Transverse colon (tissue), 4 donors: ENCODE measurements at regions not wholly inside any gene's neighbourhood (a gene's known extent, or its start where the extent isn't known, plus 50 kb on each side); places are given as distances from the start of the nearest gene placed in this dataset.

Experiments
- DNase-seq: peaks from one replicate; pipeline ENCODE4 v3.0.0-alpha.2; 2019
- H3K27ac ChIP-seq, 4 donors: fragments of 200-600 bp; sonication (generic); 2 replicates each; pipeline ENCODE4 v1.5.1; 2016 to 2018; ENCODE audit warnings: inconsistent platforms in 4 of 4
- H3K27me3 ChIP-seq: fragments of 200-600 bp; sonication (generic); 2 replicates; pipeline ENCODE4 v1.5.1; 2017; ENCODE audit warnings: inconsistent platforms
- H3K36me3 ChIP-seq, 4 donors: fragments of 200-600 bp; sonication (generic); 2 replicates each; pipeline ENCODE4 v1.5.1; 2017 to 2019; ENCODE audit warnings: inconsistent platforms in 4 of 4
- H3K4me1 ChIP-seq, 4 donors: fragments of 200-600 bp; sonication (generic); 2 replicates each; pipeline ENCODE4 v1.5.1; 2017 to 2020; ENCODE audit warnings: inconsistent platforms in 4 of 4
- H3K4me3 ChIP-seq, 4 donors: fragments of 200-600 bp; sonication (generic); 1 replicate in 1 of 4; 2 replicates in 3 of 4; pipeline versions ENCODE4 v1.5.1 to v1.6.1; 2017 to 2019; ENCODE audit warnings: inconsistent platforms in 4 of 4
- H3K9me3 ChIP-seq, 2 donors: fragments of 200-600 bp; sonication (generic); 2 replicates each; pipeline ENCODE4 v1.5.1; 2017 to 2019; ENCODE audit warnings: inconsistent platforms in 2 of 2
- EP300 ChIP-seq: sonication (generic); formaldehyde crosslinking; IDR thresholded peaks from one replicate; pipeline ENCODE4 v1.6.1; 2017; ENCODE audit warnings: antibody characterized with exemption, low read depth
- POLR2A ChIP-seq: fragments of 450-650 bp; IDR thresholded peaks from one replicate; pipeline ENCODE4 v1.6.1; 2016; ENCODE audit warnings: antibody characterized with exemption, mild to moderate bottlenecking, moderate library complexity
- POLR2AphosphoS5 ChIP-seq, 3 donors: sonication (generic); formaldehyde crosslinking; IDR thresholded peaks; one replicate each; pipeline ENCODE4 v1.6.1; 2016; ENCODE audit warnings: antibody characterized with exemption in 3 of 3
- WGBS, 2 donors: methylation state at CpG; one replicate each; pipeline ENCODE4 v1.1.5; 2018; ENCODE audit warnings: low coverage in 1 of 2; 5-methylcytosine and 5-hydroxymethylcytosine counted together
- in situ Hi-C, 4 donors: fragments of 200-750 bp; cut with MboI; loops; one replicate each; pipeline versions ENCODE4 v1.15.0 to v1.15.1; 2017; ENCODE audit warnings: low sequenced_read_pairs in 3 of 4, low pct_ligation_motif_present in 1 of 4, low pct_unique_long_range_greater_than_20kb in 1 of 4
- intact Hi-C: fragments of 100-400 bp; cut with DNase I; formaldehyde crosslinking; loops from one replicate; pipeline ENCODE4 v1.15.1; 2023; ENCODE audit warnings: low total_unique reads
- TF ChIP-seq, protein P1 (sequence below), 5 experiments: fragments of 200-600 bp in 3 of 5; fragments of 450-650 bp in 2 of 5; sonication (generic) in 3 of 5; IDR thresholded peaks; 1 replicate in 2 of 5; 2 replicates in 3 of 5; pipeline ENCODE4 v1.5.1; 2016 to 2017; ENCODE audit warnings: antibody characterized with exemption in 5 of 5, inconsistent platforms in 3 of 5, mild to moderate bottlenecking in 2 of 5, moderate library complexity in 1 of 5

DNA sequence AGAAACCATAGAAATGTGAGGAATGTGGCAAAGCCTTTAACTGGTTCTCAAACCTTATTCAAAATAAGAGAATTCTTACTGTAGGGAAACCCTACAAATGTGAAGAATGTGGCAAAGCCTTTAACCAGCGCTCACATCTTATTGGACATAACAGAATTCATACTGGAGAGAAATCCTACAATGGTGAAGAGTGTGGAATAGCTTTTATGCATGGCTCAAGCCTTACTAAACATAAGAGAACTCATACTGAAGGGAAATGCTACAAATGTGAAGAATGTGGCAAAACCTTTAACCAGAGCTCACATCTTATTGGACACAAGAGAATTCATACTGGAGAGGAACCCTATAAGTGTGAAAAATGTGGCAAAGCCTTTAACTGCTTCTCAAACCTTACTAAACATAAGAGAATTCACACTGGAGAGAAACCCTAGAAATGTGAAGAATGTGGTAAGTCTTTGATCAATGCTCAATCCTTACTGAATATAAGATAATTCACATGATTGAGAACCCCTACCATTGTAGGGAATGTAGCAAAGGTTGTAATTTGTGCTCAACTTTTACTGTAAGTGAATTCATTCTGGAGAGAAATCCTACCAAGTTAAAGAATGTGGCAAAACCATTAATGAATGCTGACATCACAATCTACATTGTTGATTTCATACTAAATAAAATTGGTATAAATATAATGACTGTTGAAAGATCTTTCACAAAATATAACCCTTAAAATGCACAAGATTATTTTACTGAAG lies 142.5 kb upstream of the ZNF479 start:
- 72 to 88% methylated on average over 1 of the region's 1 CpG for WGBS, 2 donors
- intact Hi-C loops, result no loop called here
- Histone ChIP-seq H3K36me3 (no peaks in the 10 kb centered on the region), H3K4me3 (no peak overlapping the region), H3K9me3 (peaks cover 33 to 46% of the 10 kb centered on the region in 2 donors), H3K27ac (no peak overlapping the region), H3K27me3 (no peaks in the 10 kb centered on the region), H3K4me1 (no peaks in the 10 kb centered on the region)
- in situ Hi-C loops, result no loop called here
- no peak for DNase-seq
- TF ChIP-seq EP300, result no peak
- TF ChIP-seq POLR2A, result no peak
- no peak for TF ChIP-seq POLR2AphosphoS5 (IDR thresholded peaks at IDR 0.05)
- TF ChIP-seq, protein P1, sequence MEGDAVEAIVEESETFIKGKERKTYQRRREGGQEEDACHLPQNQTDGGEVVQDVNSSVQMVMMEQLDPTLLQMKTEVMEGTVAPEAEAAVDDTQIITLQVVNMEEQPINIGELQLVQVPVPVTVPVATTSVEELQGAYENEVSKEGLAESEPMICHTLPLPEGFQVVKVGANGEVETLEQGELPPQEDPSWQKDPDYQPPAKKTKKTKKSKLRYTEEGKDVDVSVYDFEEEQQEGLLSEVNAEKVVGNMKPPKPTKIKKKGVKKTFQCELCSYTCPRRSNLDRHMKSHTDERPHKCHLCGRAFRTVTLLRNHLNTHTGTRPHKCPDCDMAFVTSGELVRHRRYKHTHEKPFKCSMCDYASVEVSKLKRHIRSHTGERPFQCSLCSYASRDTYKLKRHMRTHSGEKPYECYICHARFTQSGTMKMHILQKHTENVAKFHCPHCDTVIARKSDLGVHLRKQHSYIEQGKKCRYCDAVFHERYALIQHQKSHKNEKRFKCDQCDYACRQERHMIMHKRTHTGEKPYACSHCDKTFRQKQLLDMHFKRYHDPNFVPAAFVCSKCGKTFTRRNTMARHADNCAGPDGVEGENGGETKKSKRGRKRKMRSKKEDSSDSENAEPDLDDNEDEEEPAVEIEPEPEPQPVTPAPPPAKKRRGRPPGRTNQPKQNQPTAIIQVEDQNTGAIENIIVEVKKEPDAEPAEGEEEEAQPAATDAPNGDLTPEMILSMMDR (IDR thresholded peaks at IDR 0.05), result no peak

DNA sequence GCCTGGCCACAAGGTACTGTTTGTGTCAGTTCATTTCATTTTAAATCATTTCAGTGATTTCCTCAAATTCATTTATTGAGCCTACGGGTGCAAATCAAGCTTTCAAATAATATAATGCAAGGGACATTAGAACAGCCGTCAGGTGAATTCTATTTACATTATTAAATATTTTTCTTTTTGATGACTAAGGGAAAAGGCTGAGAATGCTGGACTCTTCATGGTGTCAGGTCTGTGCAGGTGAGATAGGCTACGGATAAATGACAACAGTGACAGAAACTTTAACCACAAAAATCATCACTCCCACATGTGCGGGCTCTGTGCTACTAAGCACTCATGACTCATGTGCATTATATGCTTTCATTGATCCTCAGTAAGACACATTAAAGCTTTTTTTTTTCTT lies 149.2 kb upstream of the ZNF716 start:
- no peaks in the 10 kb centered on the region for H3K36me3 ChIP-seq
- DNase-seq, result no peak
- no peak overlapping the region for H3K27ac ChIP-seq
- no peaks in the 10 kb centered on the region for H3K4me1 ChIP-seq
- in situ Hi-C loops, result loop anchor here in 1 of 4 donors (25.0 kb wide), 1 partner anchor 112 kb away; no protein-coding TSS in a partner anchor
- H3K4me3 ChIP-seq, result no peak overlapping the region
- 79 to 86% methylated on average over 4 of the region's 4 CpGs for WGBS, 2 donors
- H3K27me3 ChIP-seq, result no peaks in the 10 kb centered on the region
- intact Hi-C loops, result no loop called here
- peaks cover 0 to 9% of the 10 kb centered on the region in 2 donors for H3K9me3 ChIP-seq
- TF ChIP-seq EP300 (no peak), POLR2AphosphoS5 (IDR thresholded peaks at IDR 0.05) (no peak), POLR2A (no peak)
- TF ChIP-seq, protein P1 (IDR thresholded peaks at IDR 0.05), result no peak

DNA sequence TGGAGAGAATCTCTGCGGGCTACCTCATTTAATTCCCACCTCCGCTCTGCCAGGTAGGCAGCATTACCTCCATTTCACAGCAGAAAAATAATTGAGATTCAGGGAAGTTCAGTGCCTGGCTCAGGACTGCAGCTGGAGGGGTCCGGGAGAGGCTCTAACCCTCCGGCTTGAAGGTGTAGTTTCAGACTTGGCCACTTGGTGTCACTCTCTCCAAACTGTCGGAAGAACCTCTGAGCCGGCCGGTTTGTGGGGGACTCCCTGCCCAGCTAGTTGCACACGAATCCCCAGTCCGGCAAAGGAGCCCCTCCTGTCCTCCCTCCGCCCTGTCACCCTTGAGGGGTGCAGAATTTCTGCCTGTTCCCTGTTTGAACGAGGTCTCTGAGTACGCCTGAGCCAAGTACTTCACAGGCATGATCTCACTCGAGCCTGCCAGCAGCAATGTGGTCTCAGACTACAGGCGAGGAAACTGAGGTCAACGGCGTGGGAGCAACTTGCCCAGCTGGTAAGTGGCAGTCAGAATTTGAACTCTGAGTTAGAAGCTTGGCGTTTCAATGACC lies 144.7 kb upstream of the ZNF716 start:
- 53 to 72% methylated on average over 5 to 17 of the region's 17 CpGs for WGBS, 2 donors
- Histone ChIP-seq H3K27me3 (no peaks in the 10 kb centered on the region), H3K4me1 (no peaks in the 10 kb centered on the region), H3K9me3 (peaks cover 0 to 5% of the 10 kb centered on the region in 2 donors), H3K36me3 (no peaks in the 10 kb centered on the region), H3K27ac (no peak overlapping the region), H3K4me3 (no peak overlapping the region)
- intact Hi-C loops, result no loop called here
- TF ChIP-seq, protein P1 (IDR thresholded peaks at IDR 0.05), result peak in 2 of 5 experiments; percentile 11 to 24
- TF ChIP-seq POLR2A (no peak), EP300 (no peak), POLR2AphosphoS5 (IDR thresholded peaks at IDR 0.05) (no peak)
- DNase-seq, result no peak
- in situ Hi-C loops, result loop anchor here in 1 of 4 donors (25.0 kb wide), 1 partner anchor 107 kb away; no protein-coding TSS in a partner anchor

DNA sequence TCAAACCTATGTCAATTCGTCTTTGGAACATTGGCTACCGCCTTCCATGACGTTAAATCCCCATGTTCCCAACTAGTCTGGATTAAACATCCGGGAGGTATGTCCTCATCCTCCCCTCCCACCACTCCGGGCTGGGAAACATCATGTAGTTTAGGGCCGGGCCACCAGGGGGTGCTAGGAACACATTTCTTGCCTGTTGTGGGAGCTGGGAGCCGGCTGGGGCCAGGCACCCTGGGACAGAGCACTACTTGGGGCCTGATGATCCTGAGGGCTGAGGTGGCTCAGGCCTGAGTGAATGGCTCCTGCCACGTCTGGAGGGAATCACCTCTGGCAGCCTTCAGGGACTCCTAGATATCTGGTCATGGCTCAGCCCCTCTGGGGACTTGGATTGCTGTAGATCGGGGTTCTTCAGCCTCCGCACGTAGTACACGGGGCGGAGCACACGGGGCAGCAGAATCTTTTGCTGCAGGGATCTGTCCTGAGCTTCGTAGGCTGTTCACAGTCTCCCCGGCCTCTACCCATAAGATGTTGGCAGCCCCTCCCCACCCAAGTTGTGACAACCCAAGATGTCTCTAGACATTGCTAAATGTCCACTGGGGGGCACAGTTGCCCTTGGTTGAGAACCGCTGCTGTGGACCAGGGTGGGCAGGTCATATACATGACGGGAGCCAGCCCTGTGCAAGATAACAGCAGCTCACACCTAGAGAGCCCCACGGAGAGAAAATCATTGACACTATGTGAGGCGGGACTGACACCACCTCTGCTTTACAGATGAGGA lies 141.2 kb upstream of the ZNF716 start:
- H3K36me3 ChIP-seq, result no peaks in the 10 kb centered on the region
- DNase-seq, result no peak
- intact Hi-C loops, result no loop called here
- H3K4me1 ChIP-seq, result no peaks in the 10 kb centered on the region
- no peak overlapping the region for H3K4me3 ChIP-seq
- H3K27me3 ChIP-seq, result no peaks in the 10 kb centered on the region
- WGBS, 2 donors, result 74% methylated on average over 20 of the region's 20 CpGs; no CpG with 5 or more reads in 1 of the 2 donors
- H3K9me3 ChIP-seq, result no peaks in the 10 kb centered on the region
- no peak overlapping the region for H3K27ac ChIP-seq
- TF ChIP-seq, protein P1 (IDR thresholded peaks at IDR 0.05), result peak in 1 of 5 experiments; percentile 3
- TF ChIP-seq EP300, result no peak
- in situ Hi-C loops, result loop anchor here in 1 of 4 donors (25.0 kb wide), 1 partner anchor 103 kb away; no protein-coding TSS in a partner anchor
